ENCODE measurements at regions not wholly inside any gene's neighbourhood (a gene's known extent, or its start where the extent isn't known, plus 50 kb on each side); places are given as distances from the start of the nearest gene placed in this dataset.
"Not testable (repeated sequence)": the region's sequence is repeated elsewhere in the genome, so short reads cannot be mapped to it uniquely, and the experiment has no call there.

DNA sequence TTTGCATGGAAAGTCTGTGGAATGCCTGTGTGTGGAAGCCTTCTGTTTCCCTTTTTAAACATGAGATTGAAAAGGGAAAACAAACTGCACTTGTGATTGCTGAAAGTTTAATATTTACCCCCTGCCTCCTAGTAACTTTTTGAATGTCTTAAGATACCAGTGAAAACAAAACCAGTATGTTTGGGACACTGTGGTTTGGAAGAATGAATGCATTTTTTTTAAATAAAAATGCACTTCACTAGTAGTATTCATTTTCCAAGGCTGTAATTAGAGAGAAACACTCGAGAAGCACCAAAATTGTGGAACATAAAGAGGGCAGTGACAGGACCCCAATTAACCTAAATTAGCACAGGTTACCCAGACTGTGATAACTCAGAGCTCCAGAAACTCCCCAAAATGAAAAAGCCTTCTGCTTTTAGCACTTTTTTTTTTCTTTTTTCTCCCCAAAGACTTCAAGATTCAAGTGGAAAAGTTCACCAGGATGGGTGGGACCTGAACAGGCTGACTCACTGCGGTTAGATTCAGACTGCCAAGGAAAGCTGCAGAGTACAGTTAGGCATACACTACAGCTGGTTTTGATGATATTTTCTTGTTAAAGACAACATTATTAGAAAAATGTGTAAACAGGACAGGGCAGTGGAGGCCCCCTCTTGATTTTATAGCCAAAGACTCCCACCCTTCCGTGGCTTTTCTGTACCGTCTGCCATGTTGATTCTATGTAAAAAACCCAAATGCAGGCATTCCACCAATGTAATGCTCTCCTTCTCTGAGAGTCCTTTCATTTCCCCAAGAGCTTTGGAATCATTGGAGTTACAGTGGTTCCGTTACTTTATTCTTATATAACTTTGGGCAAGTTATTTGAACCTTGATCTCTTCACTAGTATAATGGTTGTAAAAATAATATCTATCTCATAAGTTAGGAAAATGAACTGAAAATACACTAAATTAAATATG lies 151.8 kb upstream of the NBPF9 start:
- H3K4me3 ChIP-seq (ENCODE audit: low read length); H3K9me3 Mint-ChIP-seq; H3K36me3 ChIP-seq (ENCODE audit: insufficient read depth, low read length); H3K27me3 Mint-ChIP-seq; CTCF ChIA-PET; H3K4me1 ChIP-seq (ENCODE audit: insufficient read depth, low read length); H3K27ac ChIP-seq (ENCODE audit: low read depth, low read length); H3K9me3 ChIP-seq (ENCODE audit: low read length); DNase-seq; H3K27ac Mint-ChIP-seq; POLR2A ChIA-PET; H3K36me3 Mint-ChIP-seq; H3K4me3 Mint-ChIP-seq; H3K27me3 ChIP-seq (ENCODE audit: insufficient read depth, low read length, poor library complexity, severe bottlenecking); H3K4me1 Mint-ChIP-seq: not testable (repeated sequence)

GRCh38 chr1:149260284-149260683 lies 156.9 kb upstream of the NBPF9 start:
- H3K27ac Mint-ChIP-seq; H3K27me3 Mint-ChIP-seq; H3K36me3 ChIP-seq (ENCODE audit: insufficient read depth, low read length); H3K4me3 Mint-ChIP-seq; H3K4me1 ChIP-seq (ENCODE audit: insufficient read depth, low read length); H3K9me3 Mint-ChIP-seq; DNase-seq; H3K27me3 ChIP-seq (ENCODE audit: insufficient read depth, low read length, poor library complexity, severe bottlenecking); CTCF ChIA-PET; H3K9me3 ChIP-seq (ENCODE audit: low read length); POLR2A ChIA-PET; H3K36me3 Mint-ChIP-seq; H3K4me1 Mint-ChIP-seq; H3K4me3 ChIP-seq (ENCODE audit: low read length); H3K27ac ChIP-seq (ENCODE audit: low read depth, low read length): not testable (repeated sequence)

DNA sequence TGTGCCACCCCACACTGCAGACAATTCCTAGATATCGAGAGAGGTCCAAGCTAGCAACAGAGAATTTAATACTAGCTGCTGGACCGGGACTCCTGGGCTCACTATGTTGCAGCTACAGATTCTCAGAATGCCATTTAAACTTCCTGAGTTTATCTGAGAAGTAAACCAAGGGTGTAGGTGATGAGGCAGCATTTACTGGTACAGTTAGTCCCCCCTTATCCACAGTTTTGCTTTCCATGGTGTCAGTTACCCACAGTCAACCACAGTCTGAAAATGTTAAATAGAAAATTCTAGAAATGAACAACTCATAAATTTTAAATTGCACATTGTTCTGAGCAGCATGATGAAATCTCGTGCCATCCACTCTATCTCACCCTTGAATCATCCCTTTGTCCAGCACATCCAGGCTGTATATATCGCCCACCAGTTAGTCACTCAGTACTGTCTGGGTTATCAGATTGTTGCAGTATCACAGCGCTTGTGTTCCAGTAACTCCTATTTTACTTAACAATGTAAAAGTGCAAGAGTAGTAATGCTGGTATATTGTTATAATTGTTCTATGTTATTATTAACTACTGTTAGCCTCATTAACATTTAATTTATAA lies 157.5 kb upstream of the NBPF9 start:
- H3K27me3 ChIP-seq (ENCODE audit: insufficient read depth, low read length, poor library complexity, severe bottlenecking); H3K27ac Mint-ChIP-seq; H3K36me3 ChIP-seq (ENCODE audit: insufficient read depth, low read length); H3K9me3 ChIP-seq (ENCODE audit: low read length); CTCF ChIA-PET; H3K4me3 Mint-ChIP-seq; H3K27ac ChIP-seq (ENCODE audit: low read depth, low read length); H3K4me1 Mint-ChIP-seq; POLR2A ChIA-PET; H3K9me3 Mint-ChIP-seq; H3K27me3 Mint-ChIP-seq; H3K36me3 Mint-ChIP-seq; DNase-seq; H3K4me1 ChIP-seq (ENCODE audit: insufficient read depth, low read length); H3K4me3 ChIP-seq (ENCODE audit: low read length): not testable (repeated sequence)

DNA sequence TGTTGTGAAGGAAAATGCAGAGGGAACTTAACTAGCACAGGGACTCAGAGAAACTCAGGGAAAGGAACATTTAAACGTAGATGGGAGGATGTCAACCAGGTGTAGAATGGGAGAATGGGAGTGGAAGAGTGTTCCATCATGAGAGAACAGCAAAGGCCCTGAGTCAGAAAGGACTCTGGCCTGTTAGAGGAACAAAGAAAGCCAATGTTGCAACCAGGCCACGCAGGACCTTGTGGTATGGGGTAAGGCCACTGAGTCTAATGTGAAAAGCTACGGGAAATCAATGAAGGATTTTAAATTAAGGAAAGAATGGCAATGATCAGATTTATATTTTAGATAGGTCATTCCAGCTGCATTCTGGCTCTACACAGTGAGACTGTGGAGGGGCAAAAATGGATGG lies 163.9 kb upstream of the NBPF9 start:
- H3K4me3 ChIP-seq (ENCODE audit: low read length); H3K27ac Mint-ChIP-seq; H3K9me3 Mint-ChIP-seq; H3K4me1 Mint-ChIP-seq; H3K27me3 Mint-ChIP-seq; H3K36me3 Mint-ChIP-seq; H3K4me1 ChIP-seq (ENCODE audit: insufficient read depth, low read length); DNase-seq; H3K36me3 ChIP-seq (ENCODE audit: insufficient read depth, low read length); H3K27me3 ChIP-seq (ENCODE audit: insufficient read depth, low read length, poor library complexity, severe bottlenecking); POLR2A ChIA-PET; H3K27ac ChIP-seq (ENCODE audit: low read depth, low read length); H3K4me3 Mint-ChIP-seq; H3K9me3 ChIP-seq (ENCODE audit: low read length); CTCF ChIA-PET: not testable (repeated sequence)

DNA sequence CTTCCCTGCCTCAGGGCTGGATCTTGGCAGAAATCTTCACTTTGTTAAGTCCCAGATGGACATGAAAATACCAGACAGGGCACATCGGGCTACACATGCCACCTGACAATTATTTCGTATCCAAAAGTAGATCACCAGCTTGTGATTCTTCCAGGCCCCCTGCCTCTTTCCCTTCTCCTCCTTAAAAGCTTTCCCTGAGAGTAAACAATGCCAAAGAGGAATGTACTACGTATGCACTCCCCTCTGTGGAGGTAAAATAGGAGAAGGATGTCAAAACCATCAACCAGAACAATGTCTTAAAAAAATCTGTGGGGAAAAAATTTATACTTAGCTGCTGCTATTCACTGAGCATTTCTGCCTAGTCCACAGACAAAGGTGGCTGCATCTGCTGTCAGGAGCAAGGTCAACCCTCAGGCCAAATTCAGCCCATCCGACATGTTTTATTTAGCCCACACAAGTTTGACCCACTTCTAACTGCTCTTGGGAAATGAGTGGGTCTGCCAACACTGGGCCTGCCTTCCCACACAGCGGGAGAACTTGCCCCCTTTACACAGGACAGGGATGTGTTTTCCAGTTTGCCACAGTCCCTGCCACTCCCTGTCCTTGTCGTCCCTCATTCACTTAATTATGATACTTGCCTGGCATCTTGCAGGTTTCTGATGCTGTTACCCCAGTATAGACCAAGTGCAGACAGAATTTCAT lies 165.8 kb upstream of the NBPF9 start:
- H3K4me1 ChIP-seq (ENCODE audit: insufficient read depth, low read length); H3K27ac ChIP-seq (ENCODE audit: low read depth, low read length); H3K4me3 Mint-ChIP-seq; H3K27ac Mint-ChIP-seq; H3K36me3 Mint-ChIP-seq; H3K36me3 ChIP-seq (ENCODE audit: insufficient read depth, low read length); CTCF ChIA-PET; H3K9me3 ChIP-seq (ENCODE audit: low read length); H3K27me3 Mint-ChIP-seq; H3K4me3 ChIP-seq (ENCODE audit: low read length); DNase-seq; H3K27me3 ChIP-seq (ENCODE audit: insufficient read depth, low read length, poor library complexity, severe bottlenecking); POLR2A ChIA-PET; H3K9me3 Mint-ChIP-seq; H3K4me1 Mint-ChIP-seq: not testable (repeated sequence)

DNA sequence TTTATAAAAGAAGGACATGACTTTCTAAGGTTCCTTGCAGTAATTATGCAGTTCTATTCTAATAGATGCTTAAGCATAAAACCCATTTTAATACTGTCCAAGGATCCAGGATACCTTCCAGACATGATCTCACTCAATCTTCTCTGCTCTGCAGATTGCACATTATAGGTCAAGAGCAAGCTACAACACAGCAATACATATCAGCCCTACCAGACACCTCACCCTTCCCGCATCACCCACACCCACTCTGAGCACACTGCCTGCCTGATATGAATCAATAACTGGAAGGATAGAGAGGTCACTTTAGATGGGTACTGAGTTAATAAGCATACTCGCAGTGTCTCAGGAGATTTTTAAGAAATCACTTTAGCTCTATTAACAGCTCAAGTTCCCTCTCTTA lies 166.5 kb upstream of the NBPF9 start:
- H3K4me3 ChIP-seq (ENCODE audit: low read length); H3K27ac ChIP-seq (ENCODE audit: low read depth, low read length); H3K36me3 Mint-ChIP-seq; H3K4me1 Mint-ChIP-seq; H3K9me3 ChIP-seq (ENCODE audit: low read length); H3K4me1 ChIP-seq (ENCODE audit: insufficient read depth, low read length); DNase-seq; H3K27me3 Mint-ChIP-seq; H3K4me3 Mint-ChIP-seq; POLR2A ChIA-PET; H3K27ac Mint-ChIP-seq; H3K27me3 ChIP-seq (ENCODE audit: insufficient read depth, low read length, poor library complexity, severe bottlenecking); H3K36me3 ChIP-seq (ENCODE audit: insufficient read depth, low read length); CTCF ChIA-PET; H3K9me3 Mint-ChIP-seq: not testable (repeated sequence)

DNA sequence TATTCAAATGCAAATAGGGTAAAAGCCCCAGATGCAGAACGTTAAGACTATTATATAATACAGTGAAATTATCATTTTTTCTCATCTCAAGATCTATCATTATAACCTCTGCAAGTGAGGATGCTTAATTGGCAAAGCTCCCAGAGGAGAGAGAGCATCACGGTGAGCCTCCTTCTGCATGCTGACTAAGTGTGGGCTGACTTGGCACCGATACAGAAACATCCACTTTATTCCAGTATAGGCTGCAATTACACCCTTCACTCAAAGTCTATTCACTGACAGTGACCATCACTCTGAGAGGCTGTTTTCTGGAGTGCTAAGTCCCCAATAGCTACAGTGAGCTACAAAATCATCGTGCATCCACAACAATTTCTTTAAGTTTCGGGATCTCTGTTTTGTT lies 171.1 kb upstream of the NBPF9 start:
- H3K27ac ChIP-seq (ENCODE audit: low read depth, low read length); H3K27me3 Mint-ChIP-seq; DNase-seq; POLR2A ChIA-PET; H3K36me3 Mint-ChIP-seq; H3K4me3 ChIP-seq (ENCODE audit: low read length); H3K4me1 Mint-ChIP-seq; CTCF ChIA-PET; H3K36me3 ChIP-seq (ENCODE audit: insufficient read depth, low read length); H3K4me1 ChIP-seq (ENCODE audit: insufficient read depth, low read length); H3K27me3 ChIP-seq (ENCODE audit: insufficient read depth, low read length, poor library complexity, severe bottlenecking); H3K9me3 Mint-ChIP-seq; H3K9me3 ChIP-seq (ENCODE audit: low read length); H3K4me3 Mint-ChIP-seq; H3K27ac Mint-ChIP-seq: not testable (repeated sequence)

DNA sequence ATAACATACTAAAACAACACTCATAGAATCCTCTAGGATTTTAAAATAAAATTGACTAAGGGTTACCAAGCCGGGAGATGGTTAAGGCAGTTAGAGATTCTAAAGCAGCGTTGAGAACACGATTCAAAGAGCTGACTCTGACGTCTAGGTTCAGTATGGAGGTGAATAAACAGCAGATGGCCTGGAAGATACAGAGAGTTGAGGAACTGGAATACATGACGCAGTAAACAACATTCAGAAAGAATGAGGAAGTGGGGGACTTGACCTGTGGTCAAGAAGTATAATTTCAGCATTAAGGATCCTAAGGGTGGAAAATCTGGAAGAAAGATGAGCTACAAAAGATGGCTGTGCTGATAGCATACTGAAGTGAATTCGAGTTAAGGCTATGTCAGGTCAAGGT lies 172.5 kb upstream of the NBPF9 start:
- H3K4me3 ChIP-seq (ENCODE audit: low read length); H3K4me1 ChIP-seq (ENCODE audit: insufficient read depth, low read length); H3K9me3 ChIP-seq (ENCODE audit: low read length); H3K36me3 ChIP-seq (ENCODE audit: insufficient read depth, low read length); POLR2A ChIA-PET; H3K4me3 Mint-ChIP-seq; DNase-seq; H3K27me3 Mint-ChIP-seq; H3K27ac Mint-ChIP-seq; H3K4me1 Mint-ChIP-seq; H3K36me3 Mint-ChIP-seq; H3K9me3 Mint-ChIP-seq; CTCF ChIA-PET; H3K27ac ChIP-seq (ENCODE audit: low read depth, low read length); H3K27me3 ChIP-seq (ENCODE audit: insufficient read depth, low read length, poor library complexity, severe bottlenecking): not testable (repeated sequence)

All from CD8-positive, alpha-beta memory T cell (primary cell).